ENCODE measurements at regions not wholly inside any gene's neighbourhood (a gene's known extent, or its start where the extent isn't known, plus 50 kb on each side); places are given as distances from the start of the nearest gene placed in this dataset.

DNA sequence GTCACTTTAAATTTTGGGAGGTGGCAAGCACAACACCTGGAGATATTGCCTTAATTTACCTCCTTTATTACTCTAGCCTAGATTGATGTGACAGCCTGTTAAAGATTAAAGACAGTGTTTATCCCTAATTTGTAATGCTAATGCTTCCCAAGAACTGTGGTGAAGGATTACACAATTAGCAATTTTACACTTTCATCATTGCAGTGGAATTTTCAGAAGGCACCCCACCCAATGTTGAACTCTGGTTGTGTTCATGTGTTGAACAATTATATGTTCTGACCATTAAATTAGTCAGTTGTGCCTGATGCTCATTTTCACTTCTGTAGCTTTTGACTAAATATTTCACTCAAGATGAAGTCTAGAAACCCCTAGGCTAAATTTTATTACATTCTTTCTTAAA is 317.1 kb upstream of the CWC22 start:
- intact Hi-C loops (cut with DNase I; ENCODE audit: low total_unique reads) = no loop called here
- Histone ChIP-seq H3K27me3 (no peaks in the 10 kb centered on the region), H3K4me3 (no peak overlapping the region), H3K27ac (no peak overlapping the region), H3K9me3 (no peaks in the 10 kb centered on the region), H3K4me1 (no peaks in the 10 kb centered on the region), H3K36me3 (no peaks in the 10 kb centered on the region)
- TF ChIP-seq POLR2A (IDR thresholded peaks at IDR 0.05) = no peak
- TF ChIP-seq, protein P1, sequence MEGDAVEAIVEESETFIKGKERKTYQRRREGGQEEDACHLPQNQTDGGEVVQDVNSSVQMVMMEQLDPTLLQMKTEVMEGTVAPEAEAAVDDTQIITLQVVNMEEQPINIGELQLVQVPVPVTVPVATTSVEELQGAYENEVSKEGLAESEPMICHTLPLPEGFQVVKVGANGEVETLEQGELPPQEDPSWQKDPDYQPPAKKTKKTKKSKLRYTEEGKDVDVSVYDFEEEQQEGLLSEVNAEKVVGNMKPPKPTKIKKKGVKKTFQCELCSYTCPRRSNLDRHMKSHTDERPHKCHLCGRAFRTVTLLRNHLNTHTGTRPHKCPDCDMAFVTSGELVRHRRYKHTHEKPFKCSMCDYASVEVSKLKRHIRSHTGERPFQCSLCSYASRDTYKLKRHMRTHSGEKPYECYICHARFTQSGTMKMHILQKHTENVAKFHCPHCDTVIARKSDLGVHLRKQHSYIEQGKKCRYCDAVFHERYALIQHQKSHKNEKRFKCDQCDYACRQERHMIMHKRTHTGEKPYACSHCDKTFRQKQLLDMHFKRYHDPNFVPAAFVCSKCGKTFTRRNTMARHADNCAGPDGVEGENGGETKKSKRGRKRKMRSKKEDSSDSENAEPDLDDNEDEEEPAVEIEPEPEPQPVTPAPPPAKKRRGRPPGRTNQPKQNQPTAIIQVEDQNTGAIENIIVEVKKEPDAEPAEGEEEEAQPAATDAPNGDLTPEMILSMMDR (IDR thresholded peaks at IDR 0.05) = no peak
- no peak for DNase-seq

- H3K36me3 ChIP-seq = no peaks in the 10 kb centered on the region
- intact Hi-C loops (cut with DNase I; ENCODE audit: low total_unique reads) = no loop called here
- TF ChIP-seq, protein P1 (IDR thresholded peaks at IDR 0.05) = no peak
- TF ChIP-seq POLR2A (IDR thresholded peaks at IDR 0.05) = no peak
- no peak overlapping the region for H3K27ac ChIP-seq
- no peak for DNase-seq
- H3K4me3 ChIP-seq = no peak overlapping the region
- H3K9me3 ChIP-seq = no peaks in the 10 kb centered on the region
- no peaks in the 10 kb centered on the region for H3K4me1 ChIP-seq
- H3K27me3 ChIP-seq = no peaks in the 10 kb centered on the region
These were observed 315.7 kb upstream of the CWC22 start for GRCh38 chr2:180322781-180323180.

GRCh38 chr2:180319586-180320405 is 312.7 kb upstream of the CWC22 start:
- TF ChIP-seq POLR2A (IDR thresholded peaks at IDR 0.05) = no peak
- TF ChIP-seq, protein P1 (IDR thresholded peaks at IDR 0.05) = no peak
- Histone ChIP-seq H3K4me3 (no peak overlapping the region), H3K4me1 (no peaks in the 10 kb centered on the region), H3K36me3 (no peaks in the 10 kb centered on the region), H3K27me3 (no peaks in the 10 kb centered on the region), H3K9me3 (no peaks in the 10 kb centered on the region), H3K27ac (no peak overlapping the region)
- intact Hi-C loops (cut with DNase I; ENCODE audit: low total_unique reads) = no loop called here
- no peak for DNase-seq

- H3K27ac ChIP-seq = no peak overlapping the region
- DNase-seq = no peak
- H3K4me3 ChIP-seq = no peak overlapping the region
- H3K4me1 ChIP-seq = no peaks in the 10 kb centered on the region
- H3K36me3 ChIP-seq = no peaks in the 10 kb centered on the region
- no peaks in the 10 kb centered on the region for H3K9me3 ChIP-seq
- TF ChIP-seq, protein P1 (IDR thresholded peaks at IDR 0.05) = no peak
- TF ChIP-seq POLR2A (IDR thresholded peaks at IDR 0.05) = no peak
- intact Hi-C loops (cut with DNase I; ENCODE audit: low total_unique reads) = no loop called here
- no peaks in the 10 kb centered on the region for H3K27me3 ChIP-seq
These were observed 307.0 kb upstream of the CWC22 start for GRCh38 chr2:180314086-180314485.

DNA sequence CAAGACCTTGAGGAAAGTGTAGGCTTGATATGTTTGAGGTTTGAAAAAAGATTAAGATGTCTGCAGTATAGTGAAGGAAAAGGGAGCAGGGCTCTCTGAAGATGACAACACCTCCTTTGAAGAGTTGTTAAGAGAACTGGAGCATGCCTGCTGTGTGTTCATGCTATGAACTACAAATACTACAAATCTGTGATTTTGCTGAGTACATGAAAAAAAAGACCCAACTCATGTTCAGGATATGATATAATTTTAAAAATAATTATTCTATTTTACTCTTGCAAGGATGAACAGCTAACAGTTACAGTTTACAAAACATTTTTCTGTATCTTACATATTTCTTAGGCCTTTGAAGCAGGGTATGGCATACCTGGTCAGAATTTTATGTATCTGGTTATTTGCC is 305.4 kb upstream of the CWC22 start:
- Histone ChIP-seq H3K4me3 (no peak overlapping the region), H3K27ac (no peak overlapping the region), H3K36me3 (no peaks in the 10 kb centered on the region), H3K4me1 (no peaks in the 10 kb centered on the region), H3K9me3 (no peaks in the 10 kb centered on the region), H3K27me3 (no peaks in the 10 kb centered on the region)
- TF ChIP-seq, protein P1 (IDR thresholded peaks at IDR 0.05) = no peak
- TF ChIP-seq POLR2A (IDR thresholded peaks at IDR 0.05) = no peak
- no peak for DNase-seq
- intact Hi-C loops (cut with DNase I; ENCODE audit: low total_unique reads) = no loop called here
